A673 (cell line): ENCODE measurements at regions not wholly inside any gene's neighbourhood (a gene's known extent, or its start where the extent isn't known, plus 50 kb on each side); places are given as distances from the start of the nearest gene placed in this dataset.

Source experiments
- CTCF ChIP-seq: fragments of 300-800, 200-600 bp; sonication (generic); conservative IDR thresholded peaks from 2 replicates; pipeline ENCODE4 v1.5.1; 2017; ENCODE audit warnings: low read depth, mild to moderate bottlenecking, antibody characterized with exemption, low read length, moderate library complexity, mixed read lengths
- EZH2 ChIP-seq: fragments of 200-600 bp; sonication (generic); IDR thresholded peaks from 2 replicates; pipeline ENCODE4 v1.6.1; 2017; ENCODE audit warnings: borderline replicate concordance, low read depth, mild to moderate bottlenecking, mixed read lengths, antibody characterized with exemption, low read length; ENCODE audit not compliant: poor library complexity, severe bottlenecking

- TF ChIP-seq CTCF, result no peak
- no peak for TF ChIP-seq EZH2
These were observed 511.9 kb downstream of the CCDC171 start for GRCh38 chr9:16064771-16065170.
